DND-41 (cell line): ENCODE measurements at regions not wholly inside any gene's neighbourhood (a gene's known extent, or its start where the extent isn't known, plus 50 kb on each side); places are given as distances from the start of the nearest gene placed in this dataset.

ENCODE experiments used
- ATAC-seq: fragments of 200-7000 bp; cut with Tn5 transposase; 3 replicates; pipeline ENCODE4 v1.9.1; 2021; ENCODE audit warnings: low read depth; ENCODE audit not compliant: insufficient read depth
- DNase-seq: peaks from one replicate; pipeline ENCODE4 v3.0.0-alpha.2; 2020
- H2AFZ ChIP-seq: 2 replicates; pipeline ENCODE4 v1.6.0; 2012; ENCODE audit warnings: low read depth, low read length
- H3K27ac ChIP-seq: 2 replicates; pipeline ENCODE4 v1.5.1; 2012; ENCODE audit warnings: low read length, inconsistent platforms
- H3K27me3 ChIP-seq: fragments of 200-600 bp; sonication (generic); 2 replicates; pipeline ENCODE4 v1.6.0; 2012; ENCODE audit warnings: low read length, mild to moderate bottlenecking, inconsistent platforms; ENCODE audit not compliant: insufficient read depth, poor library complexity
- H3K36me3 ChIP-seq: 2 replicates; pipeline ENCODE4 v1.5.1; 2012; ENCODE audit warnings: low read length, inconsistent platforms; ENCODE audit not compliant: insufficient read depth
- H3K4me1 ChIP-seq: 2 replicates; pipeline ENCODE4 v1.5.1; 2012; ENCODE audit warnings: mild to moderate bottlenecking, low read length; ENCODE audit not compliant: insufficient read depth
- H3K4me2 ChIP-seq: 2 replicates; pipeline ENCODE4 v1.6.0; 2012; ENCODE audit warnings: mild to moderate bottlenecking, moderate library complexity, low read length, inconsistent platforms; ENCODE audit not compliant: insufficient read depth
- H3K4me3 ChIP-seq, 2 experiments: fragments of 200-600 bp in 1 of 2; shearing (Covaris generic) in 1 of 2; 2 replicates each; pipeline ENCODE4 v1.5.1; 2012 to 2016; ENCODE audit warnings: inconsistent platforms in 2 of 2, low read length in 2 of 2, mild to moderate bottlenecking in 2 of 2, low read depth in 1 of 2, moderate library complexity in 1 of 2
- H3K79me2 ChIP-seq: 2 replicates; pipeline ENCODE4 v1.6.0; 2012; ENCODE audit warnings: low read length, inconsistent platforms; ENCODE audit not compliant: insufficient read depth
- H3K9ac ChIP-seq: 2 replicates; pipeline ENCODE4 v1.6.0; 2012; ENCODE audit warnings: low read depth, mild to moderate bottlenecking, inconsistent platforms, low read length, moderate library complexity
- H3K9me3 ChIP-seq: 2 replicates; pipeline ENCODE4 v1.5.1; 2012; ENCODE audit warnings: low read length, moderate library complexity, mild to moderate bottlenecking, inconsistent platforms; ENCODE audit not compliant: insufficient read depth, severe bottlenecking
- H4K20me1 ChIP-seq: 2 replicates; pipeline ENCODE4 v1.6.0; 2012; ENCODE audit warnings: low read length; ENCODE audit not compliant: insufficient read depth
- CTCF ChIP-seq: IDR thresholded peaks from 2 replicates; pipeline ENCODE4 v1.5.1; 2012; ENCODE audit warnings: borderline replicate concordance, low read length, moderate library complexity, mild to moderate bottlenecking; ENCODE audit not compliant: poor library complexity, severe bottlenecking; ENCODE audit errors: extremely low read depth
- EZH2 ChIP-seq: IDR thresholded peaks from 3 replicates; pipeline ENCODE4 v1.6.1; 2012; ENCODE audit warnings: borderline replicate concordance, low read depth, mild to moderate bottlenecking, moderate library complexity, low read length, inconsistent platforms; ENCODE audit not compliant: severe bottlenecking

- Histone ChIP-seq H3K27ac (no peak overlapping the region), H3K79me2 (no peaks in the 10 kb centered on the region), H3K36me3 (no peaks in the 10 kb centered on the region), H3K9me3 (no peaks in the 10 kb centered on the region), H3K9ac (no peak overlapping the region), H3K27me3 (no peaks in the 10 kb centered on the region), H4K20me1 (no peaks in the 10 kb centered on the region), H3K4me3 (no peak overlapping the region), H3K4me2 (no peak overlapping the region), H3K4me1 (no peaks in the 10 kb centered on the region), H2AFZ (no peak overlapping the region)
- TF ChIP-seq EZH2 (no peak), CTCF (no peak)
- no peak for ATAC-seq
- no peak for DNase-seq
Measured at GRCh38 chr4:18231726-18232125, 210.2 kb upstream of the LCORL start.

GRCh38 chr4:18227880-18228279 lies 206.3 kb upstream of the LCORL start:
- H3K4me1 ChIP-seq, result no peaks in the 10 kb centered on the region
- H3K36me3 ChIP-seq, result no peaks in the 10 kb centered on the region
- H2AFZ ChIP-seq, result no peak overlapping the region
- no peak for DNase-seq
- no peak overlapping the region for H3K27ac ChIP-seq
- H3K9me3 ChIP-seq, result no peaks in the 10 kb centered on the region
- no peak for TF ChIP-seq CTCF
- no peak for TF ChIP-seq EZH2
- no peak overlapping the region for H3K9ac ChIP-seq
- H3K4me2 ChIP-seq, result no peak overlapping the region
- no peaks in the 10 kb centered on the region for H3K27me3 ChIP-seq
- ATAC-seq, result no peak
- no peaks in the 10 kb centered on the region for H3K79me2 ChIP-seq
- no peak overlapping the region for H3K4me3 ChIP-seq
- no peaks in the 10 kb centered on the region for H4K20me1 ChIP-seq

- no peaks in the 10 kb centered on the region for H3K9me3 ChIP-seq
- no peak overlapping the region for H3K4me2 ChIP-seq
- no peaks in the 10 kb centered on the region for H3K27me3 ChIP-seq
- no peak overlapping the region for H3K4me3 ChIP-seq
- ATAC-seq (no peak), DNase-seq (no peak)
- H2AFZ ChIP-seq, result no peak overlapping the region
- H4K20me1 ChIP-seq, result no peaks in the 10 kb centered on the region
- no peak overlapping the region for H3K9ac ChIP-seq
- no peaks in the 10 kb centered on the region for H3K36me3 ChIP-seq
- H3K27ac ChIP-seq, result no peak overlapping the region
- no peaks in the 10 kb centered on the region for H3K79me2 ChIP-seq
- TF ChIP-seq CTCF (no peak), EZH2 (no peak)
- no peaks in the 10 kb centered on the region for H3K4me1 ChIP-seq
Measured at GRCh38 chr4:18214411-18215055, 193.0 kb upstream of the LCORL start.
